ENCODE measurements at regions not wholly inside any gene's neighbourhood (a gene's known extent, or its start where the extent isn't known, plus 50 kb on each side); places are given as distances from the start of the nearest gene placed in this dataset.

GRCh38 chr9:29389421-29389820, 1816.1 kb upstream of the C9orf72 start:
- no peak for TF ChIP-seq CTCF (conservative IDR thresholded peaks at IDR 0.05; ENCODE audit: low read depth, low read length)
- DNase-seq (ENCODE audit: low read depth), result no peak
- H3K4me3 ChIP-seq (ENCODE audit: low read depth, low read length), result no peak overlapping the region

- TF ChIP-seq CTCF (conservative IDR thresholded peaks at IDR 0.05; ENCODE audit: low read depth, low read length), result no peak
- no peak overlapping the region for H3K4me3 ChIP-seq (ENCODE audit: low read depth, low read length)
- DNase-seq (ENCODE audit: low read depth), result no peak
Observed at GRCh38 chr9:29390859-29391258, 1817.6 kb upstream of the C9orf72 start.

GRCh38 chr9:29393064-29393463, 1819.8 kb upstream of the C9orf72 start:
- no peak for TF ChIP-seq CTCF (conservative IDR thresholded peaks at IDR 0.05; ENCODE audit: low read depth, low read length)
- no peak overlapping the region for H3K4me3 ChIP-seq (ENCODE audit: low read depth, low read length)
- peak; percentile 31 for DNase-seq (ENCODE audit: low read depth)

- no peak for DNase-seq (ENCODE audit: low read depth)
- no peak overlapping the region for H3K4me3 ChIP-seq (ENCODE audit: low read depth, low read length)
- no peak for TF ChIP-seq CTCF (conservative IDR thresholded peaks at IDR 0.05; ENCODE audit: low read depth, low read length)
Observed at GRCh38 chr9:29394855-29395254, 1821.6 kb upstream of the C9orf72 start.

- DNase-seq (ENCODE audit: low read depth), result no peak
- H3K4me3 ChIP-seq (ENCODE audit: low read depth, low read length), result no peak overlapping the region
- TF ChIP-seq CTCF (conservative IDR thresholded peaks at IDR 0.05; ENCODE audit: low read depth, low read length), result no peak
Observed at GRCh38 chr9:29397148-29397547, 1823.9 kb upstream of the C9orf72 start.

GRCh38 chr9:29416204-29416603, 1842.9 kb upstream of the C9orf72 start:
- no peak overlapping the region for H3K4me3 ChIP-seq (ENCODE audit: low read depth, low read length)
- no peak for DNase-seq (ENCODE audit: low read depth)
- no peak for TF ChIP-seq CTCF (conservative IDR thresholded peaks at IDR 0.05; ENCODE audit: low read depth, low read length)

- no peak for DNase-seq (ENCODE audit: low read depth)
- TF ChIP-seq CTCF (conservative IDR thresholded peaks at IDR 0.05; ENCODE audit: low read depth, low read length), result no peak
- H3K4me3 ChIP-seq (ENCODE audit: low read depth, low read length), result no peak overlapping the region
Observed at GRCh38 chr9:29422438-29422837, 1849.2 kb upstream of the C9orf72 start.

Data from choroid plexus epithelial cell (primary cell).